ENCODE measurements at regions not wholly inside any gene's neighbourhood (a gene's known extent, or its start where the extent isn't known, plus 50 kb on each side); places are given as distances from the start of the nearest gene placed in this dataset.

GRCh38 chr14:101231828-101232227 lies 328.3 kb upstream of the RTL1 start:
- H3K4me1 ChIP-seq (ENCODE audit: low read depth, poor library complexity, severe bottlenecking) = no peaks in the 10 kb centered on the region
- no peaks in the 10 kb centered on the region for H3K79me2 ChIP-seq (ENCODE audit: insufficient read depth, low read depth)
- H3K4me3 ChIP-seq (IDR thresholded peaks at IDR 0.05; ENCODE audit: insufficient read depth, low read depth, low read length) = no peak overlapping the region
- no peak overlapping the region for H3K27ac ChIP-seq
- no peak for TF ChIP-seq CTCF (conservative IDR thresholded peaks at IDR 0.05; ENCODE audit: low read depth, low read length)
- no peaks in the 10 kb centered on the region for H4K20me1 ChIP-seq (ENCODE audit: insufficient read depth)
- no peak overlapping the region for H2AFZ ChIP-seq (ENCODE audit: low read depth)
- H3K36me3 ChIP-seq (ENCODE audit: insufficient read depth) = no peaks in the 10 kb centered on the region
- H3K4me2 ChIP-seq = no peak overlapping the region
- H3K9ac ChIP-seq = no peak overlapping the region
- peaks cover 11% of the 10 kb centered on the region; the same call in 1 of the 2 replicates for H3K27me3 ChIP-seq (ENCODE audit: insufficient read depth, low read depth)

GRCh38 chr14:101232340-101233020 lies 328.8 kb upstream of the DIO3 start:
- Histone ChIP-seq H4K20me1 (ENCODE audit: insufficient read depth) (no peaks in the 10 kb centered on the region), H3K4me1 (ENCODE audit: low read depth, poor library complexity, severe bottlenecking) (no peaks in the 10 kb centered on the region), H3K4me2 (no peak overlapping the region), H3K4me3 (IDR thresholded peaks at IDR 0.05; ENCODE audit: insufficient read depth, low read depth, low read length) (no peak overlapping the region), H3K9ac (no peak overlapping the region), H3K27ac (no peak overlapping the region), H2AFZ (ENCODE audit: low read depth) (no peak overlapping the region), H3K27me3 (ENCODE audit: insufficient read depth, low read depth) (peaks cover 15% of the 10 kb centered on the region; the same call in 1 of the 2 replicates), H3K79me2 (ENCODE audit: insufficient read depth, low read depth) (no peaks in the 10 kb centered on the region), H3K36me3 (ENCODE audit: insufficient read depth) (no peaks in the 10 kb centered on the region)
- no peak for TF ChIP-seq CTCF (conservative IDR thresholded peaks at IDR 0.05; ENCODE audit: low read depth, low read length)

GRCh38 chr14:101233021-101233366 lies 328.3 kb upstream of the DIO3 start:
- H3K9ac ChIP-seq = no peak overlapping the region
- H2AFZ ChIP-seq (ENCODE audit: low read depth) = no peak overlapping the region
- H4K20me1 ChIP-seq (ENCODE audit: insufficient read depth) = no peaks in the 10 kb centered on the region
- H3K4me2 ChIP-seq = no peak overlapping the region
- H3K27ac ChIP-seq = no peak overlapping the region
- H3K79me2 ChIP-seq (ENCODE audit: insufficient read depth, low read depth) = no peaks in the 10 kb centered on the region
- H3K27me3 ChIP-seq (ENCODE audit: insufficient read depth, low read depth) = peaks cover 15% of the 10 kb centered on the region; the same call in 1 of the 2 replicates
- H3K36me3 ChIP-seq (ENCODE audit: insufficient read depth) = no peaks in the 10 kb centered on the region
- no peak for TF ChIP-seq CTCF (conservative IDR thresholded peaks at IDR 0.05; ENCODE audit: low read depth, low read length)
- H3K4me1 ChIP-seq (ENCODE audit: low read depth, poor library complexity, severe bottlenecking) = no peaks in the 10 kb centered on the region
- H3K4me3 ChIP-seq (IDR thresholded peaks at IDR 0.05; ENCODE audit: insufficient read depth, low read depth, low read length) = no peak overlapping the region

GRCh38 chr14:101233391-101233790 lies 327.9 kb upstream of the DIO3 start:
- peaks cover 15% of the 10 kb centered on the region; the same call in 1 of the 2 replicates for H3K27me3 ChIP-seq (ENCODE audit: insufficient read depth, low read depth)
- H3K79me2 ChIP-seq (ENCODE audit: insufficient read depth, low read depth) = no peaks in the 10 kb centered on the region
- no peak overlapping the region for H3K4me2 ChIP-seq
- H3K4me3 ChIP-seq (IDR thresholded peaks at IDR 0.05; ENCODE audit: insufficient read depth, low read depth, low read length) = no peak overlapping the region
- H3K36me3 ChIP-seq (ENCODE audit: insufficient read depth) = no peaks in the 10 kb centered on the region
- no peak overlapping the region for H2AFZ ChIP-seq (ENCODE audit: low read depth)
- no peaks in the 10 kb centered on the region for H3K4me1 ChIP-seq (ENCODE audit: low read depth, poor library complexity, severe bottlenecking)
- no peak overlapping the region for H3K9ac ChIP-seq
- H4K20me1 ChIP-seq (ENCODE audit: insufficient read depth) = no peaks in the 10 kb centered on the region
- no peak overlapping the region for H3K27ac ChIP-seq
- no peak for TF ChIP-seq CTCF (conservative IDR thresholded peaks at IDR 0.05; ENCODE audit: low read depth, low read length)
